Left ventricle myocardium inferior (tissue), 1 donor: ENCODE measurements at regions not wholly inside any gene's neighbourhood (a gene's known extent, or its start where the extent isn't known, plus 50 kb on each side); places are given as distances from the start of the nearest gene placed in this dataset.

Source experiments
- DNase-seq: peaks from one replicate; pipeline ENCODE4 v3.0.0-alpha.2; 2020
- H3K27ac ChIP-seq: fragments of 200-600 bp; replicated peaks from 2 replicates; pipeline ENCODE4 v1.8.0; 2021
- H3K27me3 ChIP-seq: fragments of 200-600 bp; 2 replicates; pipeline ENCODE4 v1.8.0; 2021; ENCODE audit warnings: low read depth
- H3K36me3 ChIP-seq: fragments of 200-600 bp; 2 replicates; pipeline ENCODE4 v1.8.0; 2021
- H3K4me1 ChIP-seq: fragments of 200-600 bp; 2 replicates; pipeline ENCODE4 v1.8.0; 2021
- H3K4me3 ChIP-seq: fragments of 200-600 bp; 2 replicates; pipeline ENCODE4 v1.8.0; 2021; ENCODE audit warnings: mild to moderate bottlenecking, moderate library complexity
- H3K9me3 ChIP-seq: fragments of 200-600 bp; replicated peaks from 2 replicates; pipeline ENCODE4 v1.8.0; 2021
- intact Hi-C: fragments of 100-400 bp; cut with micrococcal nuclease; formaldehyde crosslinking; loops from one replicate; pipeline ENCODE4 v1.11.0; 2022
- TF ChIP-seq, protein P1 (sequence below): fragments of 200-600 bp; IDR thresholded peaks from 2 replicates; pipeline ENCODE4 v1.8.0; 2021; ENCODE audit warnings: antibody characterized with exemption, mild to moderate bottlenecking, borderline replicate concordance
- donor health status: DM: no; HTN: yes; CAD: no; lungs with severe emphysema.

DNA sequence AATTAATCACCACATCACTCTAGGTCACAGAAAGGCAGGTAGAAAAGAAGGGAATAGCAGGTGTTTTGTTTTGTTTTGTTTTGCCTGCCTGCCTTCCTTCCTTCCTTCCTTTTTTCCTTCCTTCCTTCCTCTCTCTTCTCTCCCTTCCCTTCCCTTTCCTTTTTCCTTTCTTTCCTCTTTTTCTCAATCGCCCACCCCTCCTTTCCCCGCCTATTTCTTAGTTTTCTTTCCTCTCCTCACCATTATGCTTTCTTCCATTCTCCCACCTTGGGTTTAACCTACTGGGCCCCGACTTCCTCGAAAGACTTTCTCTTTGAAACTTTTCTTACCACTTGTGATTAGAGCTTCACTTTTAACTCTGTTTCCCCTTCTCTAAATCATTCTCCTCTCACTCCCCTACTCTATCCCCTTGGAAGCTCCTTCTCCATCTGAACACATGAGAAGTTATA is 231.3 kb upstream of the CD180 start:
- intact Hi-C loops, result no loop called here
- H3K4me1 ChIP-seq, result no peaks in the 10 kb centered on the region
- TF ChIP-seq, protein P1, sequence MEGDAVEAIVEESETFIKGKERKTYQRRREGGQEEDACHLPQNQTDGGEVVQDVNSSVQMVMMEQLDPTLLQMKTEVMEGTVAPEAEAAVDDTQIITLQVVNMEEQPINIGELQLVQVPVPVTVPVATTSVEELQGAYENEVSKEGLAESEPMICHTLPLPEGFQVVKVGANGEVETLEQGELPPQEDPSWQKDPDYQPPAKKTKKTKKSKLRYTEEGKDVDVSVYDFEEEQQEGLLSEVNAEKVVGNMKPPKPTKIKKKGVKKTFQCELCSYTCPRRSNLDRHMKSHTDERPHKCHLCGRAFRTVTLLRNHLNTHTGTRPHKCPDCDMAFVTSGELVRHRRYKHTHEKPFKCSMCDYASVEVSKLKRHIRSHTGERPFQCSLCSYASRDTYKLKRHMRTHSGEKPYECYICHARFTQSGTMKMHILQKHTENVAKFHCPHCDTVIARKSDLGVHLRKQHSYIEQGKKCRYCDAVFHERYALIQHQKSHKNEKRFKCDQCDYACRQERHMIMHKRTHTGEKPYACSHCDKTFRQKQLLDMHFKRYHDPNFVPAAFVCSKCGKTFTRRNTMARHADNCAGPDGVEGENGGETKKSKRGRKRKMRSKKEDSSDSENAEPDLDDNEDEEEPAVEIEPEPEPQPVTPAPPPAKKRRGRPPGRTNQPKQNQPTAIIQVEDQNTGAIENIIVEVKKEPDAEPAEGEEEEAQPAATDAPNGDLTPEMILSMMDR, result no peak
- H3K9me3 ChIP-seq, result no peaks in the 10 kb centered on the region
- H3K4me3 ChIP-seq, result no peak overlapping the region
- H3K36me3 ChIP-seq, result no peaks in the 10 kb centered on the region
- no peaks in the 10 kb centered on the region for H3K27me3 ChIP-seq
- no peak for DNase-seq
- H3K27ac ChIP-seq, result no peak overlapping the region

DNA sequence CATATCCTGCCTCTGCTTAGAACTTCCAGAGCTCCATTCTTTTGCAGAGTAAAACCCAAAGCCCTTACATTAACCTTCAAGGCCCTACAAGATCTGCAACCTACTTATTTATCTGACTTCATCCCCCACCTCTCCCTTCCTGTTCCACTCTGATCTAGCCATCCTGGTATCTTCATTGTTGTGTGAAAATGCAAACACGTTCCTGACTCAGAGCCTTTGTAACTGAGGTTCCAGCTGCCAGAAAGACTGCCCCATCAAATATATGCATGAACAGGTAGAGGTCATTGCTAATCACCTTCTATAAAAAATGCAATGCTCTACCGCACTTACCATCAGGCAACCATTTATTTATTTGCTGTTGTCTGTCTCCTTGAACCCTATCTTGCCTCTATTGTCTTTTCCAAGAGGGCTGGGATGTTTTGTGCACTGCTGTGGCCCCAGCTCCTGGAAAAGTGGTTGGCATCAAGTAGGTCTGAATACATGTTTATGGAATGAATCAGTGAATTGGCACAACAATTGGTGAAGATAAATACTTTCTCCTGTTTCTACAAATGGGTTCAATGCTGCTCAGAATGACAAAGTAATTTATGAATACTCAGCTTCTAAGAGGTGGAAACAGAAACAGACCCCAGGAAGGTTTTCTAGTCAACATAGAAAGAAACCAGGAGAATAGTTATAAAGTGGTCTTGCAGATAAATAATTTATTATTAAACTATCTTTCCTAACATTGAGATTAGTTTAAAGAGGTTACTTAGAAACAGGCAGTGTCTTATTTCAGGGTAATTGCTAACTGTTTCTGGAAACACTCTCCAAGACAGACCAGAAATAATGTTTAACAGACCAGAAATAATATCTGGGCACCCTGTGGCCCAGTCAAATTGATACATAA is 230.6 kb upstream of the CD180 start:
- Histone ChIP-seq H3K27me3 (no peaks in the 10 kb centered on the region), H3K36me3 (no peaks in the 10 kb centered on the region), H3K4me3 (no peak overlapping the region), H3K9me3 (no peaks in the 10 kb centered on the region), H3K4me1 (no peaks in the 10 kb centered on the region), H3K27ac (no peak overlapping the region)
- intact Hi-C loops, result no loop called here
- no peak for DNase-seq
- TF ChIP-seq, protein P1, result no peak

DNA sequence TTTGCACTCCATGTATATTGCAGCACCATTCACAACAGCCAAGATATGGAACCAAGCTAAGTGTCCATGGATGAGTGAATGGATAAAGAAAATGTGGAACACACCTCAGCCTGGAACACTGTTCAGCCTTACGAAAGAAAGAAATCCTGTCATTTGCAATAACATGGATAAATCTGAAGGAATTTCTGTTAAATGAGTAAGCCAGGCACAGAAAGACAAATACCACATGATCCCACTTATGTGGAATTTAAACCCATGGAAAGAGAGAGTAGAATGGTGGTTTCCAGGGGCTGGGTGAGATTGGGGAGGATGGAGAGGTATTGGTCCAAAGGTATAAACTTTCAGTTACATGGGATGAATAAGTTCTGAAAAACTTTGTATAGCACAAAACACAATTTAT is 228.9 kb upstream of the CD180 start:
- H3K27ac ChIP-seq, result no peak overlapping the region
- no peaks in the 10 kb centered on the region for H3K4me1 ChIP-seq
- TF ChIP-seq, protein P1, result no peak
- no peaks in the 10 kb centered on the region for H3K27me3 ChIP-seq
- H3K9me3 ChIP-seq, result no peaks in the 10 kb centered on the region
- intact Hi-C loops, result no loop called here
- DNase-seq, result no peak
- H3K36me3 ChIP-seq, result no peaks in the 10 kb centered on the region
- H3K4me3 ChIP-seq, result no peak overlapping the region

DNA sequence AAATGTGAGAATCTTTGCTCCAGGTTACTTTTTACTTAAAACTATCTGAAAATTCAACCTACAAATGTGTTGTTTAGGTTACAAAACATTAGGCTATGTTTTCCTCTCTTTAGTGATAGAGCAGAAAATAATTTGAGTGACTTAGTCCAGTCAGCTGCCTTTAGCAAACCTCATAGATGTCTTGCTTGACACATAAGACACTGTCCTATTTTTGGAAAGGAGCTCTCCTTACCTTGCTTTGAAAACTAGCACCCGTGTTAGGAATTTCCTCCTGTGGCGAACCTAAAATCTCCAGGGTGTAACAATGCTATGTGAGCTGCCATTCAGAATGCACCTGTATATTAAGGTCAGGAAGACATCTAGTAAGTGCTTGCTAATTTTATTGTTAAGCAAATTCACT is 221.2 kb upstream of the CD180 start:
- Histone ChIP-seq H3K9me3 (no peaks in the 10 kb centered on the region), H3K36me3 (no peaks in the 10 kb centered on the region), H3K4me1 (no peaks in the 10 kb centered on the region), H3K4me3 (no peak overlapping the region), H3K27ac (no peak overlapping the region), H3K27me3 (no peaks in the 10 kb centered on the region)
- intact Hi-C loops, result no loop called here
- DNase-seq, result no peak
- TF ChIP-seq, protein P1, result no peak

DNA sequence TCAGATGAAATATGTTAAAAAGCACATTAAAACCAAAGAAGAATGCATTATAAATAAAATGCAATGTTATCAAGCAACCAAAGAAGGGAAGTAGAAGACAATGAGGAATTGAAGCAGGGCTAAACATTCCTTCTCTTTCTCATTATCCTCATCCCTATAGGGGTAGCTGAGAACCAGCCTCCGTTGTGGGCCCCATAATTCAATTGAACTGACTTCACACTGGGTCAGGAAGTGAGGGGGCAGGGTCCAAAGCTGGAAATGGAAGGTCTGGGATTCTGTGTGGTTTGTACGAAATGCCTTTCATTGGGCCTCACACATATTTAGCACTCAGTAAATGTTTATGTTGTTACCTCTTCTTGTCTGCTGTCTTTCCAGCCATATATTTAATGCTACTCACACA is 220.4 kb upstream of the CD180 start:
- H3K9me3 ChIP-seq, result no peaks in the 10 kb centered on the region
- no peaks in the 10 kb centered on the region for H3K27me3 ChIP-seq
- TF ChIP-seq, protein P1, result no peak
- intact Hi-C loops, result no loop called here
- no peaks in the 10 kb centered on the region for H3K36me3 ChIP-seq
- DNase-seq, result no peak
- H3K27ac ChIP-seq, result no peak overlapping the region
- no peak overlapping the region for H3K4me3 ChIP-seq
- no peaks in the 10 kb centered on the region for H3K4me1 ChIP-seq
